IMR-90 (cell line): ENCODE measurements at regions not wholly inside any gene's neighbourhood (a gene's known extent, or its start where the extent isn't known, plus 50 kb on each side); places are given as distances from the start of the nearest gene placed in this dataset.

Source experiments
- RAD21 ChIP-seq: IDR thresholded peaks from 2 replicates; pipeline ENCODE4 v1.6.1; 2012; ENCODE audit warnings: low read length, improper control_type of control experiment
- TF ChIP-seq, protein P1 (sequence below): conservative IDR thresholded peaks from 2 replicates; pipeline ENCODE4 v1.5.1; 2012; ENCODE audit warnings: mild to moderate bottlenecking, low read depth, low read length, improper control_type of control experiment

DNA sequence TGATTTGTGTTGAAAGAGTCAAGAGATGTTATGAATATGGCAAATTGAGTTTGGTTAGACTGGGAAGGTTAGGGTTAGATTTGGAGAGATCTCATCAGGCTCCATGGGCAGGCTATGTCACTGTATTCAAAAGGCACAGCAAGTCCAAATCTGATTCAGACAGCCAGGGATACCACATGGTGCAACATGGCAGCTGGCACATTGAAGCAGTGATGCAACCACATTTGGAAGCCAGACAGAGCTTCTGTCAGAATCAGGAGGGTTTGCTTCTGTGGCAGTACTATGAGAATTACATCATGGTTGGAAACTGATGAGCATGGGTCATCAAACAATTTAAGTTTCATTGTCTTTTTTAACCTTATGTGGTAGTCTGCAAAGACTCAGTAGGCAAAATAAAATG lies 772.2 kb downstream of the SUCLG1 start:
- no peak for TF ChIP-seq RAD21
- TF ChIP-seq, protein P1, sequence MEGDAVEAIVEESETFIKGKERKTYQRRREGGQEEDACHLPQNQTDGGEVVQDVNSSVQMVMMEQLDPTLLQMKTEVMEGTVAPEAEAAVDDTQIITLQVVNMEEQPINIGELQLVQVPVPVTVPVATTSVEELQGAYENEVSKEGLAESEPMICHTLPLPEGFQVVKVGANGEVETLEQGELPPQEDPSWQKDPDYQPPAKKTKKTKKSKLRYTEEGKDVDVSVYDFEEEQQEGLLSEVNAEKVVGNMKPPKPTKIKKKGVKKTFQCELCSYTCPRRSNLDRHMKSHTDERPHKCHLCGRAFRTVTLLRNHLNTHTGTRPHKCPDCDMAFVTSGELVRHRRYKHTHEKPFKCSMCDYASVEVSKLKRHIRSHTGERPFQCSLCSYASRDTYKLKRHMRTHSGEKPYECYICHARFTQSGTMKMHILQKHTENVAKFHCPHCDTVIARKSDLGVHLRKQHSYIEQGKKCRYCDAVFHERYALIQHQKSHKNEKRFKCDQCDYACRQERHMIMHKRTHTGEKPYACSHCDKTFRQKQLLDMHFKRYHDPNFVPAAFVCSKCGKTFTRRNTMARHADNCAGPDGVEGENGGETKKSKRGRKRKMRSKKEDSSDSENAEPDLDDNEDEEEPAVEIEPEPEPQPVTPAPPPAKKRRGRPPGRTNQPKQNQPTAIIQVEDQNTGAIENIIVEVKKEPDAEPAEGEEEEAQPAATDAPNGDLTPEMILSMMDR = no peak
